HEK293T (cell line): ENCODE measurements at regions not wholly inside any gene's neighbourhood (a gene's known extent, or its start where the extent isn't known, plus 50 kb on each side); places are given as distances from the start of the nearest gene placed in this dataset.

Experiments used
- CTCF ChIA-PET: fragments of 350-600 bp; formaldehyde crosslinking; extraction: SDS; loops from one replicate; lab custom pipeline; 2021; ENCODE audit warnings: antibody characterized with exemption, inconsistent platforms; lab: Yijun Ruan, JAX
- POLR2A ChIA-PET: fragments of 350-600 bp; formaldehyde crosslinking; extraction: SDS; loops from one replicate; lab custom pipeline; 2020; ENCODE audit warnings: antibody characterized with exemption, inconsistent platforms; lab: Yijun Ruan, JAX
- DNase-seq: peaks from one replicate; pipeline ENCODE4 v3.0.0; 2012; ENCODE audit warnings: mixed read lengths; ENCODE audit errors: extremely low spot score
- ARNT ChIP-seq: fragments of 450-650 bp; IDR thresholded peaks from 2 replicates; pipeline ENCODE4 v1.6.1; 2017; ENCODE audit warnings: mild to moderate bottlenecking
- BHLHE40 ChIP-seq: fragments of 450-650 bp; IDR thresholded peaks from 2 replicates; pipeline ENCODE4 v1.6.1; 2016; ENCODE audit warnings: mild to moderate bottlenecking, moderate library complexity, borderline replicate concordance
- CTBP1 ChIP-seq: fragments of 450-650 bp; IDR thresholded peaks from 2 replicates; pipeline ENCODE4 v1.6.1; 2016; ENCODE audit warnings: borderline replicate concordance
- ELF4 ChIP-seq: fragments of 450-650 bp; IDR thresholded peaks from 2 replicates; pipeline ENCODE4 v1.6.1; 2017; ENCODE audit warnings: antibody characterized with exemption
- FOXA1 ChIP-seq: fragments of 450-650 bp; IDR thresholded peaks from 2 replicates; pipeline ENCODE4 v1.6.1; 2016; ENCODE audit warnings: mild to moderate bottlenecking
- FOXK2 ChIP-seq: fragments of 450-650 bp; IDR thresholded peaks from 2 replicates; pipeline ENCODE4 v1.6.1; 2016; ENCODE audit warnings: mild to moderate bottlenecking
- FOXM1 ChIP-seq: fragments of 450-650 bp; IDR thresholded peaks from 2 replicates; pipeline ENCODE4 v1.6.1; 2017; ENCODE audit warnings: mild to moderate bottlenecking, borderline replicate concordance
- HDGF ChIP-seq: fragments of 450-650 bp; IDR thresholded peaks from 2 replicates; pipeline ENCODE4 v1.6.1; 2017; ENCODE audit warnings: antibody characterized with exemption, borderline replicate concordance
- L3MBTL2 ChIP-seq: fragments of 450-650 bp; conservative IDR thresholded peaks from 2 replicates; pipeline ENCODE4 v1.6.1; 2016; ENCODE audit warnings: mild to moderate bottlenecking
- LEF1 ChIP-seq: fragments of 450-650 bp; IDR thresholded peaks from 2 replicates; pipeline ENCODE4 v1.6.1; 2017; ENCODE audit warnings: mild to moderate bottlenecking, borderline replicate concordance
- NFRKB ChIP-seq: fragments of 450-650 bp; IDR thresholded peaks from 2 replicates; pipeline ENCODE4 v1.6.1; 2016; ENCODE audit warnings: mild to moderate bottlenecking, moderate library complexity
- SP1 ChIP-seq: fragments of 450-650 bp; IDR thresholded peaks from 2 replicates; pipeline ENCODE4 v1.6.1; 2017
- SUZ12 ChIP-seq: fragments of 450-650 bp; IDR thresholded peaks from 2 replicates; pipeline ENCODE4 v1.6.1; 2016; ENCODE audit warnings: mild to moderate bottlenecking
- TARDBP ChIP-seq: fragments of 450-650 bp; IDR thresholded peaks from 2 replicates; pipeline ENCODE4 v1.6.1; 2016
- ZNF384 ChIP-seq: fragments of 450-650 bp; IDR thresholded peaks from 2 replicates; pipeline ENCODE4 v1.6.1; 2016
- TF ChIP-seq, protein P1 (sequence below): fragments of 450-650 bp; IDR thresholded peaks from 2 replicates; pipeline ENCODE4 v1.6.1; 2016

DNA sequence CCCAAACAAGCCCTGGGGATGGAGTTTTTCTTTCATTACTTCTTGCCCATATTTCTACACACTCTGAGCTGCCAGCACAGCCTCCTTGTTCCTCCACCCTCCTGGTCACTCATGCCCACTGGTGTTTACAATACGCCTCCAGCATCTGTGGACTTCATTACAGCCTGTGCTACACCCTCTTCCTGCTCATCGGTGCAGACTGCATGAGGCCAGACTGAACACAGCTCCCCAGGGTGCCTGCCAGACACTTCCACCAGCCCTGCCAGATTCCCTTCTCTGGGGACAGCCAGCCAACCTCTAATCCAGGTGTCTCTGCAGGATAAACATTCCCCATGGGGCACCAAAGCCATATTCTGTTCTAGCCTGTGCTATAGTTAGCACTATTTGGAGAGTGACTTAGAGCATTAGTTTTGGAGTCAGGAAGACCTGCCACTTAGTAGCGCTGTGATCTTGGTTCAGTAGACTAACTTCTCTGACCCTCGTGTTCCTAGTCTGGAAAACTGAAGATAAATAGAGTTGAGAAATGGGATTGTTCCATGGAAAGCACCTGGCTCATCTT lies 163.8 kb upstream of the KLF4 start:
- POLR2A ChIA-PET: no interaction called here
- no peak for DNase-seq
- CTCF ChIA-PET: no interaction called here
- TF ChIP-seq TARDBP (no peak), LEF1 (no peak), ZNF384 (no peak), ELF4 (no peak), ARNT (no peak), NFRKB (no peak), SP1 (no peak), FOXA1 (no peak), BHLHE40 (no peak), SUZ12 (no peak), FOXK2 (no peak)

DNA sequence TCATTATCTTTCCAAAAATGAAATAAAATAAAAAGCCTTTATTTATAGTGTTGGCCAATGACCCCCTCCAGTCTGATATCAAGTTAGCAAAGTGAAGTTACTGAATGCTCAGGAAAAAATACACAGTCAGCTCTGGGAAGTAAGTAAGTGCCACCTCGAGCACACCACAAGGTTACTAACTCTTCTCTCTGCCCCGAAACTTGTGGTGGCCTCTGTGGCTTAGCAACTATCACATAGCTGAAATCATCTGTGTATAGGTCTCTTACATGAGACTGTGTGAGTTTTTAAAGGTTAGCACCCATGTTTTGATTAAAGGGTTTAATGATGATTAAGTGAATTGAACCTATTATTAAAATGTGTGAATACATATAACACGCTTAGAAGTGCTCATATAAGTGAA lies 161.4 kb upstream of the KLF4 start:
- TF ChIP-seq FOXA1 (no peak), NFRKB (no peak), BHLHE40 (no peak), SUZ12 (no peak), LEF1 (no peak), FOXM1 (no peak), FOXK2 (no peak), ARNT (no peak), ELF4 (no peak), TARDBP (no peak), ZNF384 (no peak), L3MBTL2 (no peak), SP1 (no peak), HDGF (no peak), CTBP1 (no peak)
- TF ChIP-seq, protein P1, sequence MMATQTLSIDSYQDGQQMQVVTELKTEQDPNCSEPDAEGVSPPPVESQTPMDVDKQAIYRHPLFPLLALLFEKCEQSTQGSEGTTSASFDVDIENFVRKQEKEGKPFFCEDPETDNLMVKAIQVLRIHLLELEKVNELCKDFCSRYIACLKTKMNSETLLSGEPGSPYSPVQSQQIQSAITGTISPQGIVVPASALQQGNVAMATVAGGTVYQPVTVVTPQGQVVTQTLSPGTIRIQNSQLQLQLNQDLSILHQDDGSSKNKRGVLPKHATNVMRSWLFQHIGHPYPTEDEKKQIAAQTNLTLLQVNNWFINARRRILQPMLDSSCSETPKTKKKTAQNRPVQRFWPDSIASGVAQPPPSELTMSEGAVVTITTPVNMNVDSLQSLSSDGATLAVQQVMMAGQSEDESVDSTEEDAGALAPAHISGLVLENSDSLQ: no peak
- ChIA-PET CTCF (no interaction called here), POLR2A (interaction anchor here (0.8 kb wide), 1 partner anchor 162 kb away, joined by 3 read pairs; the partner anchor contains the start of gene KLF4)
- no peak for DNase-seq

DNA sequence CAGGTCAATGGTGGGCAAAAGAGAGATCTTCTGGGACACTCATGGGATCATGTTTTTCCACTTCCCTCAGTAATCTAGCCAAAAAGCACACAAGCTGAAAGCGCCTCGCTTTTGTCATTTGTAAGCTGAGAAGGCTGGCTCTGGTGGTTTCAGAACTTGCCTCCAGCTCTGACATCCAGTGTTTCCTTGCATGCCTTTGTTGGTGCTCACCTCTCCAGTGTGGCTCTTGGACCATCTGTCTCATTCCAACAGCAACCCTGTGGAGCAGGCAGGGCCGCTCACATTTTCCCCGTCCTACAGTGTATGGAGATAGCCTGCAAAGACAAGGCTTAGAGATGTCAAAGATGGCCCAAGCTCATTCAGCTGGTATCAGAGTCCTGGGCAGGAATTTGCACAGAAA lies 160.8 kb upstream of the KLF4 start:
- DNase-seq: no peak
- TF ChIP-seq HDGF (no peak), ZNF384 (no peak), LEF1 (no peak), ELF4 (no peak), L3MBTL2 (no peak), SP1 (no peak), SUZ12 (no peak), ARNT (no peak)
- POLR2A ChIA-PET: no interaction called here
- CTCF ChIA-PET: no interaction called here

DNA sequence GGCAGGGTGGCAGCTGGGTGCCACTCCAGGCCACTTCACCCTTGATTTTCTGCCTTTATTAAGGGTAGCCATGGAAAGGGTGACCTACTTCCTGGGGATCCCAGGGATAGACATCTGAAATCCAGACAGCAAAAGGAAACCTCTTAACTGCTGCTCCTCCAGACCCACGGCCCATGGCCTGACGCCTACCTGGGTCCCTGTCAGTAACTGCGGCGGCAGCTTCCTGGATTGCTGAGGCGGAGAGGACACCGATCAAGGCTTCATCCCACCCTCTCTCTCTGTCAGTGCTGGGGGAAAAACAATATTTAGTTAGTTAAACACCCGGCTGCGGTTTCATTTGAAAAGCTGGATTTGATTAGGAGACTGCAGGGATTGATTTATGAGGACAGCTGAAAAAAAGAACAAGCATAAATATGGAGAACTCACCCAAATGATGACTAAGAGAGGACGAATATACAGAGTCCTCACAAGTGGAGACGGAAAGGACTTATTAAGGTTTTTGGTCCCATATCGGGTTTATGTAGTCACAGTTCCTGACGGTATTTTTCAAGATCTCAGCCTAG lies 158.7 kb upstream of the KLF4 start:
- TF ChIP-seq, protein P1: peak; percentile 24; the same call in 1 of the 2 replicates
- TF ChIP-seq CTBP1: no peak
- DNase-seq: no peak
- POLR2A ChIA-PET: no interaction called here
- CTCF ChIA-PET: interaction anchor here (0.6 kb wide), 1 partner anchor 1216 kb away, joined by 3 read pairs; no protein-coding TSS in a partner anchor

DNA sequence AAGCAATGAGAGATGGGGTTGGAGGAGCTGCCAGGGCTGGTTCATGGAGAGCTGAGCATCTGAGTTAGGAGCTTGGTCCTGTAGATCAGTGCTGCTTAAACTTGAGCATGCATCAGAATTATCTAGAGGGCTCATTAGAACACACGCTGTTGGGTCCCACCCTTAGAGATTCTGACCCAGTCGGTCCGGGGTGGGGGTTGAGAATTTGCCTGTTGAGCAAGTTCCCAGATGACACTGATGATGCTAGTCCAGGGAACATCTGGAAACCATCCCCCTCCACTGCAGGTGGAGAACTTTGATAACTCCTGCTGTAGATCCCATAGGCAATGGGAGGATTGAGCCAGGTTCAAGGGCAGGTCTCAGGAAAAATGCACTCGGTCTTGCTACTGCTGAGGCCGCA lies 158.0 kb upstream of the KLF4 start:
- TF ChIP-seq L3MBTL2 (no peak), ARNT (no peak), CTBP1 (no peak), SP1 (no peak), FOXA1 (no peak), ELF4 (no peak), SUZ12 (no peak), ZNF384 (no peak)
- ChIA-PET CTCF (no interaction called here), POLR2A (no interaction called here)
- DNase-seq: no peak

DNA sequence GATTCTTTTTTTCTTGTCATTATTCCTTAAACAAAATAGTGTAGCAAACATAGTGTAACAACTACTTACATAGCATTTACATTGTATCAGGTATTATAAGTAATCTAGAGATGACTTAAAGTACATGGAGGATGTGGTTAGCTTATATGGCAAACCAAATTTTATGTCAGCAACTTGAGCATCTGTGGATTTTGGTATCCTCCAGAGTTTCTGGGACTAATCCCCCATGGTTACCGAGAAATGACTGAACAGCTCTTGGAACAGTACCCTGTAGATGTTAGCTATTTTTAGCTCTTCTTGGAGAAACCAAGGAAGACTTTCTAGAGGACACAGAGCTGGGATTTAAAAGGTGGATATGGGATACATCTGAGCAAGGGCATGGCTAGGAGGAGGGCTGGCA lies 157.6 kb upstream of the KLF4 start:
- no peak for TF ChIP-seq CTBP1
- TF ChIP-seq FOXA1: no peak
- no peak for TF ChIP-seq LEF1
- no peak for TF ChIP-seq ELF4
- no peak for TF ChIP-seq TARDBP
- no peak for TF ChIP-seq FOXM1
- TF ChIP-seq SUZ12: no peak
- no peak for TF ChIP-seq BHLHE40
- no peak for TF ChIP-seq L3MBTL2
- no peak for TF ChIP-seq FOXK2
- TF ChIP-seq, protein P1: no peak
- no peak for TF ChIP-seq HDGF
- no peak for TF ChIP-seq ARNT
- TF ChIP-seq ZNF384: no peak
- ChIA-PET POLR2A (no interaction called here), CTCF (interaction anchor here (0.6 kb wide), 1 partner anchor 112 kb away, joined by 5 read pairs; no protein-coding TSS in a partner anchor)
- no peak for DNase-seq

DNA sequence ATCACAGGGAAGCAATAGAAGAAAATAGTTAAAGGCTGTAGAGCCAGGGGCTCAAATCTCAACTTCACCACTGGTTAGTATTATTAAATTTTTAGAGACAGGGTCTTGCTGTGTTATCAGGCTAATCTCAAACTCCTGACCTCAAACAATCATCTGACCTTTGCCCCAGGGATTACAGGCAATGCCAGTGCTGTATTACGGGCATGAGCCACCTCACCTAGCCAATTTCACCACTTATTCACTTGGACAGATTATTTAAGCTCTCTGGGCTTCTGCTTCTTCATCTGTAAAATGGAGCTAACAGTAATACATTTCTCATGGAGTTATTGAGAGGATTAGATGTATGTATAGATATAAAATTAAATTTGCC lies 155.9 kb upstream of the KLF4 start:
- ChIA-PET CTCF (no interaction called here), POLR2A (no interaction called here)
- TF ChIP-seq CTBP1 (no peak), FOXA1 (no peak), TARDBP (no peak), HDGF (no peak), BHLHE40 (no peak), SUZ12 (no peak), FOXM1 (no peak), NFRKB (no peak), L3MBTL2 (no peak), ZNF384 (no peak), ELF4 (no peak), LEF1 (no peak), ARNT (no peak), FOXK2 (no peak), SP1 (no peak)
- TF ChIP-seq, protein P1: no peak

More for the DNA sequence above, 155.9 kb upstream of the KLF4 start:
- no peak for DNase-seq
